H9 (cell line): ENCODE measurements at regions not wholly inside any gene's neighbourhood (a gene's known extent, or its start where the extent isn't known, plus 50 kb on each side); places are given as distances from the start of the nearest gene placed in this dataset.

Experiments used
- DNase-seq: peaks from one replicate; pipeline ENCODE4 v3.0.0-alpha.2; 2017
- H2AFZ ChIP-seq: one replicate; pipeline ENCODE4 v1.6.1; 2013; ENCODE audit warnings: mild to moderate bottlenecking, low read length, control low read depth, moderate library complexity
- H2AK5ac ChIP-seq: 2 replicates; pipeline ENCODE4 v1.6.1; 2013; ENCODE audit warnings: low read length, control low read depth, mixed read lengths; ENCODE audit not compliant: insufficient read length
- H2BK120ac ChIP-seq: one replicate; pipeline ENCODE4 v1.6.1; 2013; ENCODE audit warnings: low read depth, mild to moderate bottlenecking, low read length, control low read depth, inconsistent platforms; ENCODE audit not compliant: poor library complexity, severe bottlenecking
- H2BK12ac ChIP-seq: 2 replicates; pipeline ENCODE4 v1.6.1; 2013; ENCODE audit warnings: low read length, control low read depth, mixed read lengths, low read depth; ENCODE audit not compliant: insufficient read length
- H2BK15ac ChIP-seq: 2 replicates; pipeline ENCODE4 v1.6.1; 2013; ENCODE audit warnings: low read depth, low read length, control low read depth
- H2BK20ac ChIP-seq: one replicate; pipeline ENCODE4 v1.6.1; 2013; ENCODE audit warnings: low read depth, mild to moderate bottlenecking, low read length, control low read depth, inconsistent platforms; ENCODE audit not compliant: poor library complexity, severe bottlenecking
- H2BK5ac ChIP-seq: 2 replicates; pipeline ENCODE4 v1.6.1; 2013; ENCODE audit warnings: low read length, control low read depth, mixed read lengths; ENCODE audit not compliant: insufficient read length
- H3K14ac ChIP-seq: 2 replicates; pipeline ENCODE4 v1.6.1; 2013; ENCODE audit warnings: low read length, control low read depth; ENCODE audit not compliant: insufficient read depth
- H3K18ac ChIP-seq: 2 replicates; pipeline ENCODE4 v1.6.1; 2013; ENCODE audit warnings: low read depth, mild to moderate bottlenecking, mixed read lengths, low read length, control low read depth; ENCODE audit not compliant: insufficient read length
- H3K23ac ChIP-seq: 2 replicates; pipeline ENCODE4 v1.6.1; 2013; ENCODE audit warnings: low read length, control low read depth, mixed read lengths, low read depth; ENCODE audit not compliant: insufficient read length
- H3K23me2 ChIP-seq: 2 replicates; pipeline ENCODE4 v1.6.1; 2013; ENCODE audit warnings: low read depth, mild to moderate bottlenecking, mixed read lengths, low read length, control low read depth; ENCODE audit not compliant: insufficient read length, poor library complexity, severe bottlenecking
- H3K27ac ChIP-seq: 2 replicates; pipeline ENCODE4 v1.5.1; 2013; ENCODE audit warnings: low read length, control low read depth, mixed read lengths, low read depth; ENCODE audit not compliant: insufficient read length
- H3K27me3 ChIP-seq: 2 replicates; pipeline ENCODE4 v1.6.1; 2013; ENCODE audit warnings: low read length, control low read depth, inconsistent platforms; ENCODE audit not compliant: insufficient read depth
- H3K4ac ChIP-seq: 2 replicates; pipeline ENCODE4 v1.6.1; 2013; ENCODE audit warnings: low read depth, mild to moderate bottlenecking, control low read depth, inconsistent platforms, low read length, moderate library complexity
- H3K4me1 ChIP-seq: 2 replicates; pipeline ENCODE4 v1.6.1; 2013; ENCODE audit warnings: low read length, control low read depth, inconsistent platforms; ENCODE audit not compliant: insufficient read depth
- H3K4me2 ChIP-seq: 2 replicates; pipeline ENCODE4 v1.6.1; 2013; ENCODE audit warnings: low read length, control low read depth, mixed read lengths; ENCODE audit not compliant: insufficient read length, insufficient read depth
- H3K56ac ChIP-seq: 2 replicates; pipeline ENCODE4 v1.6.1; 2013; ENCODE audit warnings: low read depth, mild to moderate bottlenecking, mixed read lengths, low read length, control low read depth; ENCODE audit not compliant: insufficient read length
- H3K79me1 ChIP-seq: 2 replicates; pipeline ENCODE4 v1.6.1; 2013; ENCODE audit warnings: low read depth, mild to moderate bottlenecking, moderate library complexity, low read length, control low read depth, inconsistent platforms; ENCODE audit not compliant: insufficient read depth, poor library complexity, severe bottlenecking
- H3K79me2 ChIP-seq: 2 replicates; pipeline ENCODE4 v1.6.1; 2013; ENCODE audit warnings: low read length, control low read depth, inconsistent platforms; ENCODE audit not compliant: insufficient read depth
- H3K9ac ChIP-seq: 2 replicates; pipeline ENCODE4 v1.6.1; 2013; ENCODE audit warnings: low read length, control low read depth, mixed read lengths; ENCODE audit not compliant: insufficient read length; ENCODE audit errors: extremely low read depth
- H3K9me3 ChIP-seq: one replicate; pipeline ENCODE4 v1.6.1; 2013; ENCODE audit warnings: low read depth, low read length, inconsistent platforms; ENCODE audit not compliant: control insufficient read depth
- H3T11ph ChIP-seq: one replicate; pipeline ENCODE4 v1.6.1; 2013; ENCODE audit warnings: mild to moderate bottlenecking, low read length, control low read depth, inconsistent platforms
- H4K20me1 ChIP-seq: one replicate; pipeline ENCODE4 v1.6.1; 2013; ENCODE audit not compliant: control insufficient read depth, insufficient read length, insufficient read depth
- H4K5ac ChIP-seq: 2 replicates; pipeline ENCODE4 v1.6.1; 2013; ENCODE audit warnings: low read depth, mild to moderate bottlenecking, mixed read lengths, low read length, control low read depth; ENCODE audit not compliant: insufficient read length
- H4K8ac ChIP-seq: replicated peaks from 2 replicates; pipeline ENCODE4 v1.6.1; 2013; ENCODE audit warnings: low read length, control low read depth, mixed read lengths, low read depth; ENCODE audit not compliant: insufficient read length
- H4K91ac ChIP-seq: 2 replicates; pipeline ENCODE4 v1.6.1; 2013; ENCODE audit warnings: low read depth, mild to moderate bottlenecking, moderate library complexity, mixed read lengths, low read length, control low read depth; ENCODE audit not compliant: insufficient read length
- H3K27ac Mint-ChIP-seq, 3 experiments: 2 replicates in 2 of 3; 3 replicates in 1 of 3; pipeline ENCODE4 v1.8.0; 2020 to 2021; ENCODE audit warnings: mixed read lengths in 3 of 3, mild to moderate bottlenecking in 1 of 3, moderate library complexity in 1 of 3
- H3K27me3 Mint-ChIP-seq: 2 replicates; pipeline ENCODE4 v1.8.0; 2021; ENCODE audit warnings: low read depth, mild to moderate bottlenecking, moderate library complexity, mixed read lengths
- H3K36me3 Mint-ChIP-seq, 3 experiments: 2 replicates in 2 of 3; 3 replicates in 1 of 3; pipeline ENCODE4 v1.8.0; 2020 to 2021; ENCODE audit warnings: low read depth in 3 of 3, mixed read lengths in 3 of 3; ENCODE audit not compliant: insufficient read depth in 1 of 3
- H3K4me1 Mint-ChIP-seq, 2 experiments: 2 replicates each; pipeline ENCODE4 v1.8.0; 2020; ENCODE audit warnings: mixed read lengths in 2 of 2
- H3K4me3 Mint-ChIP-seq, 2 experiments: 2 replicates in 1 of 2; 3 replicates in 1 of 2; pipeline ENCODE4 v1.8.0; 2020 to 2021; ENCODE audit warnings: mild to moderate bottlenecking in 2 of 2, mixed read lengths in 2 of 2, moderate library complexity in 1 of 2
- H3K9me3 Mint-ChIP-seq, 2 experiments: 2 replicates in 1 of 2; 3 replicates in 1 of 2; pipeline ENCODE4 v1.8.0; 2020; ENCODE audit warnings: mild to moderate bottlenecking in 2 of 2, mixed read lengths in 2 of 2, moderate library complexity in 1 of 2
- WGBS: extraction: QIAGEN DNeasy Blood & Tissue Kit; methylation state at CpG from one replicate; pipeline ENCODE4 v1.1.7; 2013; ENCODE audit warnings: missing lambda C conversion rate, low lambda C conversion rate, mixed read lengths; ENCODE audit not compliant: insufficient read length; ENCODE audit errors: extremely low coverage; 5-methylcytosine and 5-hydroxymethylcytosine counted together
- TF ChIP-seq, protein P1 (sequence below): fragments of 200-600 bp; sonication (generic); conservative IDR thresholded peaks from 3 replicates; pipeline ENCODE4 v1.8.0; 2021; ENCODE audit warnings: antibody characterized with exemption, mild to moderate bottlenecking

DNA sequence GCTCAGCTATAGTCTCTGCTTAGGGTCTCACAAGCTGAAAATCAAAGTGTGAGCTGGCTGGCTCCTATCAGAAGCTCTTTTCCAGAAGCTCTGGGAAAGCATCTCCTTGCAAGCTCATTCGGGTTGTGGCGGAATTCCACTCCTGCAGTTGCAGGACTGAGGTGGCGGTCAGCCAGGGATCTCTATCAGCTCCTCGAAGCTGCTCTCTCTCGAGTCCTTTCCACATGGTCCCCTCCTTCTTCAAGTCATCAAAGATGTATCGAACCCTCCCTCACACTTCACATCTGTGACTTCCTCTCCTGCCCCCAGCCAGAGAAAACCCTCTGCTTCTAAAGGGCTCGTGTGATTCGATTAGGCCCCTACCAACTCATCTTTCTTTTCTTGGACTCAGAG, 141.7 kb downstream of the ZFP36L2 start:
- peaks cover 3% of the 10 kb centered on the region; the same call in 1 of the 2 replicates for H3K27me3 Mint-ChIP-seq
- peaks cover 0 to 3% (median 0%) of the 10 kb centered on the region in 3 experiments; a peak in 2 of 7 replicates for H3K36me3 Mint-ChIP-seq
- H2AFZ ChIP-seq = no peak overlapping the region

More for the DNA sequence above, 141.7 kb downstream of the ZFP36L2 start:
- H4K91ac ChIP-seq = no peak overlapping the region
- Mint-ChIP-seq H3K4me3 (no peak overlapping the region), H3K27ac (no peak overlapping the region), H3K4me1 (peaks cover 56 to 74% of the 10 kb centered on the region in 2 experiments), H3K9me3 (peaks cover 3% of the 10 kb centered on the region in 2 experiments; a peak in 4 of 5 replicates)
- H3K4ac ChIP-seq = no peak overlapping the region
- no peak overlapping the region for H3K56ac ChIP-seq
- TF ChIP-seq, protein P1, sequence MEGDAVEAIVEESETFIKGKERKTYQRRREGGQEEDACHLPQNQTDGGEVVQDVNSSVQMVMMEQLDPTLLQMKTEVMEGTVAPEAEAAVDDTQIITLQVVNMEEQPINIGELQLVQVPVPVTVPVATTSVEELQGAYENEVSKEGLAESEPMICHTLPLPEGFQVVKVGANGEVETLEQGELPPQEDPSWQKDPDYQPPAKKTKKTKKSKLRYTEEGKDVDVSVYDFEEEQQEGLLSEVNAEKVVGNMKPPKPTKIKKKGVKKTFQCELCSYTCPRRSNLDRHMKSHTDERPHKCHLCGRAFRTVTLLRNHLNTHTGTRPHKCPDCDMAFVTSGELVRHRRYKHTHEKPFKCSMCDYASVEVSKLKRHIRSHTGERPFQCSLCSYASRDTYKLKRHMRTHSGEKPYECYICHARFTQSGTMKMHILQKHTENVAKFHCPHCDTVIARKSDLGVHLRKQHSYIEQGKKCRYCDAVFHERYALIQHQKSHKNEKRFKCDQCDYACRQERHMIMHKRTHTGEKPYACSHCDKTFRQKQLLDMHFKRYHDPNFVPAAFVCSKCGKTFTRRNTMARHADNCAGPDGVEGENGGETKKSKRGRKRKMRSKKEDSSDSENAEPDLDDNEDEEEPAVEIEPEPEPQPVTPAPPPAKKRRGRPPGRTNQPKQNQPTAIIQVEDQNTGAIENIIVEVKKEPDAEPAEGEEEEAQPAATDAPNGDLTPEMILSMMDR = no peak
- no peaks in the 10 kb centered on the region for H3K9me3 ChIP-seq
- H4K5ac ChIP-seq = no peak overlapping the region
- H3K27ac ChIP-seq = no peak overlapping the region
- DNase-seq = no peak
- no peak overlapping the region for H3K18ac ChIP-seq
- H2BK15ac ChIP-seq = no peak overlapping the region
- no peaks in the 10 kb centered on the region for H3K27me3 ChIP-seq
- no peak overlapping the region for H2BK120ac ChIP-seq
- H2BK5ac ChIP-seq = no peak overlapping the region
- no CpG with 5 or more reads among the region's 8 CpGs for WGBS
- H4K20me1 ChIP-seq = no peaks in the 10 kb centered on the region
- no peak overlapping the region for H2BK20ac ChIP-seq
- no peak overlapping the region for H3K9ac ChIP-seq
- no peaks in the 10 kb centered on the region for H3K23me2 ChIP-seq
- H3T11ph ChIP-seq = no peak overlapping the region
- H3K4me2 ChIP-seq = no peak overlapping the region
- H2BK12ac ChIP-seq = no peak overlapping the region
- H3K4me1 ChIP-seq = no peaks in the 10 kb centered on the region; the same call in 1 of the 2 replicates
- no peak overlapping the region for H4K8ac ChIP-seq
- no peak overlapping the region for H3K23ac ChIP-seq
- no peaks in the 10 kb centered on the region for H3K79me2 ChIP-seq
- H2AK5ac ChIP-seq = no peak overlapping the region
- H3K14ac ChIP-seq = no peak overlapping the region
- H3K79me1 ChIP-seq = no peaks in the 10 kb centered on the region
